ENCODE measurements at regions not wholly inside any gene's neighbourhood (a gene's known extent, or its start where the extent isn't known, plus 50 kb on each side); places are given as distances from the start of the nearest gene placed in this dataset.

GRCh38 chr2:204116159-204116792, 179.7 kb downstream of the ICOS start:
- H3K4me3 ChIP-seq = no peak overlapping the region
- no peaks in the 10 kb centered on the region for H3K27me3 ChIP-seq
- WGBS (ENCODE audit: insufficient coverage, low coverage, low lambda C conversion rate, missing lambda C conversion rate) = 36% methylated on average over 6 of the region's 6 CpGs
- H3K27ac ChIP-seq = no peak overlapping the region
- H3K36me3 ChIP-seq = no peaks in the 10 kb centered on the region
- intact Hi-C loops (cut with DNase I) = no loop called here
- peaks cover 0 to 13% (median 4%) of the 10 kb centered on the region in 4 donors for H3K4me1 ChIP-seq
- DNase-seq = no peak
- H3K9me3 ChIP-seq = no peaks in the 10 kb centered on the region
- TF ChIP-seq POLR2A (IDR thresholded peaks at IDR 0.05) = no peak
- TF ChIP-seq, protein P1, sequence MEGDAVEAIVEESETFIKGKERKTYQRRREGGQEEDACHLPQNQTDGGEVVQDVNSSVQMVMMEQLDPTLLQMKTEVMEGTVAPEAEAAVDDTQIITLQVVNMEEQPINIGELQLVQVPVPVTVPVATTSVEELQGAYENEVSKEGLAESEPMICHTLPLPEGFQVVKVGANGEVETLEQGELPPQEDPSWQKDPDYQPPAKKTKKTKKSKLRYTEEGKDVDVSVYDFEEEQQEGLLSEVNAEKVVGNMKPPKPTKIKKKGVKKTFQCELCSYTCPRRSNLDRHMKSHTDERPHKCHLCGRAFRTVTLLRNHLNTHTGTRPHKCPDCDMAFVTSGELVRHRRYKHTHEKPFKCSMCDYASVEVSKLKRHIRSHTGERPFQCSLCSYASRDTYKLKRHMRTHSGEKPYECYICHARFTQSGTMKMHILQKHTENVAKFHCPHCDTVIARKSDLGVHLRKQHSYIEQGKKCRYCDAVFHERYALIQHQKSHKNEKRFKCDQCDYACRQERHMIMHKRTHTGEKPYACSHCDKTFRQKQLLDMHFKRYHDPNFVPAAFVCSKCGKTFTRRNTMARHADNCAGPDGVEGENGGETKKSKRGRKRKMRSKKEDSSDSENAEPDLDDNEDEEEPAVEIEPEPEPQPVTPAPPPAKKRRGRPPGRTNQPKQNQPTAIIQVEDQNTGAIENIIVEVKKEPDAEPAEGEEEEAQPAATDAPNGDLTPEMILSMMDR (IDR thresholded peaks at IDR 0.05) = no peak
- peak; percentile 35 to 76 (median 47) for ATAC-seq

DNA sequence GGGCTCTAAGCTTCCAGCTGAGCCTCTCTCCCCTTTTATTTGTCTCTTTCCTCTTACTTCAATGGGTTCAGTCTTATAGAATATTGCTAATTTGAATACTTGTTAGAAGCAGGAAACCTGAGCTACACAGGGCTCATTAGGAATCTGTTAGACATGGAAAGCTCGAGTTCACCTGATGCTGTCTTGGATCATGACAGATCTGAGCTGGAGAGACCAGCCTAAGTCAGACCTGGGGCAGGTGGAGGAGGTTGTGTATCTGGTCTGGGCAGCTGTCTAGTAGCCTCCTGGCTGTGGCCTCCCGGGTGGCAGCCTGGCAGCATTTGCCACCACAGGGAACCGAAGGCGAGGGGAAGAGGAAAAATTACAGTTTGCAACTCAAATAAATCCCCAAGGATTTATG, 185.9 kb downstream of the ICOS start:
- no peaks in the 10 kb centered on the region for H3K4me1 ChIP-seq
- no peak for ATAC-seq
- H3K27ac ChIP-seq = no peak overlapping the region
- no peak for DNase-seq
- no peak overlapping the region for H3K4me3 ChIP-seq
- no peak for TF ChIP-seq POLR2A (IDR thresholded peaks at IDR 0.05)
- TF ChIP-seq, protein P1 (IDR thresholded peaks at IDR 0.05) = no peak
- H3K9me3 ChIP-seq = no peaks in the 10 kb centered on the region
- 71% methylated on average over 2 of the region's 4 CpGs for WGBS (ENCODE audit: insufficient coverage, low coverage, low lambda C conversion rate, missing lambda C conversion rate)
- H3K36me3 ChIP-seq = no peaks in the 10 kb centered on the region
- H3K27me3 ChIP-seq = no peaks in the 10 kb centered on the region
- intact Hi-C loops (cut with DNase I) = no loop called here

GRCh38 chr2:204124140-204124750, 187.7 kb downstream of the ICOS start:
- intact Hi-C loops (cut with DNase I) = no loop called here
- H3K27ac ChIP-seq = no peak overlapping the region
- H3K4me3 ChIP-seq = no peak overlapping the region
- no peaks in the 10 kb centered on the region for H3K4me1 ChIP-seq
- H3K9me3 ChIP-seq = no peaks in the 10 kb centered on the region
- ATAC-seq = no peak
- 70% methylated on average over 3 of the region's 3 CpGs for WGBS (ENCODE audit: insufficient coverage, low coverage, low lambda C conversion rate, missing lambda C conversion rate)
- no peaks in the 10 kb centered on the region for H3K27me3 ChIP-seq
- DNase-seq = no peak
- H3K36me3 ChIP-seq = no peaks in the 10 kb centered on the region
- TF ChIP-seq POLR2A (IDR thresholded peaks at IDR 0.05) = no peak
- TF ChIP-seq, protein P1 (IDR thresholded peaks at IDR 0.05) = no peak

GRCh38 chr2:204126705-204127104, 190.1 kb downstream of the ICOS start:
- no peak overlapping the region for H3K27ac ChIP-seq
- no peak overlapping the region for H3K4me3 ChIP-seq
- H3K9me3 ChIP-seq = no peaks in the 10 kb centered on the region
- DNase-seq (no peak), ATAC-seq (no peak)
- H3K4me1 ChIP-seq = no peaks in the 10 kb centered on the region
- TF ChIP-seq, protein P1 (IDR thresholded peaks at IDR 0.05) = no peak
- no peak for TF ChIP-seq POLR2A (IDR thresholded peaks at IDR 0.05)
- H3K36me3 ChIP-seq = no peaks in the 10 kb centered on the region
- intact Hi-C loops (cut with DNase I) = no loop called here
- WGBS (ENCODE audit: insufficient coverage, low coverage, low lambda C conversion rate, missing lambda C conversion rate) = 75% methylated on average over 2 of the region's 3 CpGs
- no peaks in the 10 kb centered on the region for H3K27me3 ChIP-seq

All from right lobe of liver (tissue), 6 donors.